Renal cortex interstitium (tissue), 11 donors: ENCODE measurements at regions not wholly inside any gene's neighbourhood (a gene's known extent, or its start where the extent isn't known, plus 50 kb on each side); places are given as distances from the start of the nearest gene placed in this dataset.

ENCODE experiments used
- DNase-seq, 11 donors: peaks; one replicate each; pipeline ENCODE4 v3.0.0-alpha.2; 2013; ENCODE audit warnings: low read depth in 9 of 11, low spot score in 4 of 11; ENCODE audit errors: extremely low read depth in 1 of 11

DNA sequence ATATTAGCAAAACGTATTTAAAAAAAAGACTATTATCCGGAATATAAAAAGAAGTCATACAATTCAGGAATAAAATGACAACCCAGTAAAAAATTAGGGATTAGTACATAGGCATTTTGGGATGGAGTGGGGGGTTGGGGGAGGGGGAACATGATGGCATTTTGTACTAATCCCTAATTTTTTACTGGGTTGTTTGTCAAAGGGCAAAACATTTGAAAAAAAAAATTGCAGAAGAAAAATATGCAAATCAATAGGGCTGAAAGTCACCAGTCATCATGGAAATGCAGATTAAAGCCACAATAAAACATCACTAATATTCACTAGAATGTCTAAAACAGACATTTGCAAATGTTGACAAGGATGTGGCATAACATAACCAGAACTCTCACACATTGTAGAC lies 82.5 kb downstream of the RPL22L1 start:
- no peak for DNase-seq

DNA sequence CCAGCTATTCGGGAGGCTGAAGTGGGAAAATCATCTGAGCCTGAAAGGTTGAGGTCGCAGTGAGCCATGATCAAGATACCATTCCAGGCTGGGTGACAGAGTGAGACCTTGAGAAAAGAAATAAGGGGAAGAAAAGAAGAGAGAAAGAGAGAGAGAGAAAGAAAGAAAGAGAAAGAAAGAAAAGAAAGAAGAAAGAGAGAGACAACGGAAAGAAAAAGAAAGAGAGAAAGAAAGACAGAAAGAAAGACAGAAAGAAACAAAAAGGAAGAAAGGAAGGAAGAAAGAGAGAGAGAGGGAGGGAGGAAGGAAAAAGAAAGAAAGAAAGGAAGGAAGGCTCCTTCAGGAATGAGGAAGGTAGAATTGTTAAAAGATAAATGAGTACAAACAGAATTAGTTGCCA lies 84.5 kb downstream of the RPL22L1 start:
- no peak for DNase-seq

DNA sequence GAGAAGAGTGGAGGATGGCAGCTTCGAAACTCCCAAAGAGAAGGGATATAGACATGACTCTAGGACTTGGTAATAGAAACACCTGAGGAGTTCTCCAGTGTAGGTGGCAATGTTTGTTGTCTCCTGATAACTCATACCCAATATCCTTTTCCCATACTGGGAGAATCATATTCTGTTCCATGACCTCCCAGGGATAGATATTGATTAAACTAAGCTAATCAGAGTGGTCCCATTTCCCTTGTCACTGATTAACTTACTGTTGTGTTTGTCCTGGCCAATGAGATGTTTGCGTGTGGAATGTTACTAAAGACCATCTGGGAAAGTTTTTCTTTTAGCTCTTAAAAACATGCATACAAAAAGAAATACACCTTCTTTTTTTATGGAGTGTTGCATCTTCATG lies 85.6 kb downstream of the RPL22L1 start:
- DNase-seq: no peak

DNA sequence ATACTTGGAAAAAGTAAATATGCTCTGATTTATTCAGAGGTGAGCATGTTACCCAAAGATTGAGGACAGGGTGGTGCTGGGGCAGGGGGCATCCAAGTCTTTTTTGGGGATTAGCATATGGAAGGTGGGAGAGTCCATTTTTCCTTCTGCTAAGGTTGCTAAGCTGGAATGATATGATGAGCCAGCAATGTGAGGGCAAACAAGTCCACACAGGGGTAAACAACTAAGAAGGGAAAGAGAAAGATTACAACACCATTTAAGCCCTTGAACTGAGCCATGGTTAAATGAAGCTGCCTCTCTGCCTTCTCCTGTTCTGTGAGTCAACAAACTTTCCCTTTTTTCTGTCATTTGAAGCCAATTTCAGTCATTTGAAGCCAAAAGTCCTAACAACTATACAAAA lies 89.0 kb downstream of the RPL22L1 start:
- DNase-seq: no peak

DNA sequence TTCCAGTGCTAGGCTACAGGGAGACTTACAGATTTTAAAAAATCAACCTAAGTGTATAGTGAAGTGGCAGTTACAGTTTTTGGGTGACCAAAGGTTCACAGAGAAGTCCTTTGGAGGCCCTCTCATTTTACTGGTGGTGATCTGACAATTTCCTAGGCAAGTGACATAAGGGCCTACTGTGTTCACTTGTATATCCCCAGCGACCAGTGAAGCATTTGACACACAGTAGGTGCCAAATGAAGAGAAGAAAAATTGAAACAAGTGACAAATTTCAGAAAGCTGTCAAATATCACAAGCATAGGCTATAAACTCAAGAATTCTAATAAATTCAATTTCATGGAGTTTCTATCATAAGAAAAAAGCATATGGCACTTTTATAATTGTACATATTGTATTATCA lies 89.5 kb downstream of the RPL22L1 start:
- no peak for DNase-seq

DNA sequence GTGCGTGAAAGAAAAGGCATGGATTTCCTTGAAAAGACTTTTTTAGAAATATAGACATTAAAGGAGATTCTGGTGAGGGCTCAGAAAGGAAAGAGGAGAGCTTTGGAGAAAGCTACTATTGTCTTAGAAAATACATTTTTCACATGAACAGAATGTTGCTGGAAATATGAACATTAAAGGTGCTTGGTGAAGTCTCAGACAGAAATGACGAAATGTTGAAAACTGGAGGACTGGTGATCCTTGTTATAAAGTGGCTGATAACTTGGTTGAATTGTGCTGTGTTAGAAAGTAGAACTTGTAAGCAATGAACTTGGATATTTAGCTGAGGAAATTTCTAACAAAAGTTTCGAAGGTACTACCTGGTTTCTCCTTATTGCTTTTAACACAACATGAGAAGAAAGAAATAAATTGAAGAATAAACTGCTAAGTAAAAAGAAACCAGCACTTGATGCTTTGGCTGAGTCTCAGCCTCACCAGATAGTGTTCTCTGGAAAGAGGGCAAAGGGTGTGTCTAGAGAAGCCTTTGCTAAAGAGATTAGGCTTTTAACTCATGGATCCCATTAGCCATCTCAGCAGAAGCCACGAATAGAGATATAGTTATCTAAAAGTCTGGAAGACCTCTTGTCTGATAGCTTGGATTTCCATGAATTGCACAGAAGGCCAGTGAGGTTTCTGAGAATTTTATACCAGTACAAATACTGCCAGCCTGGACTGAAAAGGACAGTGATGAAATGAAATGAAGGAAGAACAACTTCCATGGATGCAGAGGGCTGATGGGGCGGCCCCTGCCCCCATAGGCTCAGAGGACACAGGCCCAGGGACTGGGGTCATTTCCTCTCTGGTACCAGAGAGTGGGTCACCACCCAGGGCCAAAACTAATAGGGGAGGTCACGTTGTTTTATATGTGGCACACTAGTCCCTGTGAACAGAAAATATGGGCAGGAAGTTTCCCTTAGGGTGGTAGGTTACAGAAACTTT lies 91.5 kb downstream of the RPL22L1 start:
- DNase-seq: no peak

DNA sequence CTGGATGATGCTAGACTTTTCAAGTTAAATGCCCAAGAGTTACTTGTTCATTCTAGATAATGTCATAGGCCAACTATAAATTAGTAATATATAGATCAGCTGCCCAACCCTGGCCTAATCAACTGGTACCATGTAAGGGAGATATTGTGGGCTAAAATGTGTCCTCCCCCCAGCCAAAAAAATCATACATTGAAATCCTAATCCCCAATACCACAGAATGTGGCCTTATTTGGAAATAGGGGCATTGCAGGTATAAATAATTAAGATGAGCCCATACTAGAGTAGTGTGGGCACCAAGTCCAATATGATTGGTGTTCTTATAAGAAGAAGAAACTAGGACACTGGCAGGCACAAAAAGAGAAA lies 92.5 kb downstream of the RPL22L1 start:
- DNase-seq: no peak

DNA sequence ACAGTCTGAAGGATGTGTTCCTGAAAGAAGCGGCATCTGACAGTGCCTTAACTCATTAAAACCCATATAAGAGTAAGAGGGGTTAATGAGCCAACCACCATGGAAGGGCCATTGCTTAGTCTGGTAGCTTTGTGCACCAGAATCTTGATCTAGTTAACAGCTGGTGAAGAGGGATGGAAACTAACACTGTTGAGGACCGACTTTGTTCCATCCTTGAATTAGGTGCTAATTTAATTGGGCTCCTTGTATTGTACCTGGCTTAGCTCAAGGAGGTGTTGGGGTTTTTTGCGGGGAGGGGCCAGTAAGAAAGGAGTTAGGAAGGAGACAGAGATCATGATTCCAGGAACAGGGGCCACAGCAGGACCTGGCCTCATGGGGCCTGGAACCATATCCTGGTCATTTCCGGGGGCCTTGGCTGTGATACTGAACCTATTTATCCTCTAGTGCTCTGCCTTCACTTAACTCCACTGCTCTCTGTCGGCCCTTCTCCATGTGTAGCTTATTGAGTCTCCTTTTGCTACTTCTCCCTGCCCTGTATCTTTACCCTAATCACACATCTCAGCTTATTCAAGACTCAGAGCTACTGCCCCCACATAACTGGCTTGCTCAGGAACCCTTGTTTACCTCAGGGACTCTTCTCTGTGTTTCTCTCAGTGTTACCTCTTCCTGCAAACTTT lies 93.0 kb downstream of the RPL22L1 start:
- no peak for DNase-seq

DNA sequence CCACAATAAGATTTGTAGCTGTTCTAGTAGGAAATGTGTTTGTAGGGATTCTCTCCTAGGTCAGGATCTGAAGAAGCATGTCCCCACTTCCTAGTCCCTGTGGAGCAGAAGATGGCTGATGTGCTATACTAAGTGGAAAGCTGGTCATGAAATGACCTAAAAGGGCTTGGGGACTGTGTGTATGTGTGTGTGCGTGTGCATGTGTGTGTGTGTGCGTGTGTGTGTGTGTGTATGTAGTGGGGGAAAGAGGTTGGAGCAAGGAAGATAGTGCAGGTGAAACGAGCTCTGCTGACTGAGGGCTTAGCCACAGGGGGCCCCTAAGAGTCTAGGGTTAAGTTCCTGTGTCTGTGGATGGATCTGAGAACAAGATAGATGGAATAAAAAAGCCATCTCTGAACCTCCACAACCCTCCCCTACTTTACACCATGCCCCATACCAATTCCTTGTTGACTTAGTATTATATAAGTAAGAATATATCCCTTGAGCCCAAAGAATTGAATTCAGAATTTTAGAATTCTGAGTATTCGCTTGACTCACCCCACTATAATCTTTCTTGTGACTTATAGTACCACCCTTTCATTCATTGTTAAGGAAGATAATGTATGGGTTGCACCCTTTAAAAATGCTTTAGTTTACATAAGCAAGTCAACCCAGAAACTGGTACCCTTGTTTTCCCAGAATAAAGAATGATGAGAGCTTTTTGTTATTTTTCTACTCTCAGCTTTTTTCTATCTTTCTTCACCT lies 96.1 kb downstream of the RPL22L1 start:
- no peak for DNase-seq

DNA sequence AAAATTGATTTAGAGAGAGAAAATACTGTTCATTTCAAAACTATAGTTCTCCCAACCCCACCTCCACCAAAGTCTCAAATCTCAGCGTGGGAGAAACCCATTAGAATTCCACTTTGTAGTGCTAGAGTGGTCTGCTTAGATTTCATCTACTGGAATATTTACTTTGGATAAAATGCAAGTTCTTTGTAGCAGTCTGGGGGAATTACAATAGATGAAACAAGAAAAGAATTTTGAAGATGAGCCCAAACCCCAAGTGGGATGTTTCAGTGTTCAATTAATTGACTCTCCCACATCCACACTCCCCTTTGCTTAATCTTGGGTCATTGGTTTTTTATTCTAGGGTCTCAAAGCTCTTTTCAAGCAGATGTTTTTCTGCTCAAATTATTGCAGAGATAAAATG lies 97.8 kb downstream of the RPL22L1 start:
- DNase-seq: peak in 2 of 11 donors; percentile 19 to 60

DNA sequence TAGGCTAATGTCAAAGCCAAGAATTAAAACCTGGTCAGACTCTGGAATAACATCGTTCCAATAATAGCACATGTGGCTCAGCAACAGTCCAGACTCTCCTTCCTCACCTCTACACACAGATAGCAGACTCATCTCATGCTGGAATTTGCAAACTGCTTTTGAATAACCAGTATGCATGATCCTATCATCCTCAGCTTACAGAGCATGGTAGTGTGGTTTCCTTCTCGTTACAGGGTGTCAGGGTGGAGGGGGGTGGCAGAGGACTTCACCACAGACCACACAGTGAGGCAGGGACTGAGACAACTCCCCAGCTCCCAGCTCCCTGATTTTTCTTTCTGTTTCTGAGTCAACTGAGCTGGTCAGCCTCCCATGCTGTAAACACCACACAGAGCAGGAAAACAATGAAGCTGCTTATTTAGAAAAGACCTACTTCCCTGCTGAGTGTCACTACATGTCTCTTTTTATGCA lies 101.6 kb downstream of the RPL22L1 start:
- no peak for DNase-seq

DNA sequence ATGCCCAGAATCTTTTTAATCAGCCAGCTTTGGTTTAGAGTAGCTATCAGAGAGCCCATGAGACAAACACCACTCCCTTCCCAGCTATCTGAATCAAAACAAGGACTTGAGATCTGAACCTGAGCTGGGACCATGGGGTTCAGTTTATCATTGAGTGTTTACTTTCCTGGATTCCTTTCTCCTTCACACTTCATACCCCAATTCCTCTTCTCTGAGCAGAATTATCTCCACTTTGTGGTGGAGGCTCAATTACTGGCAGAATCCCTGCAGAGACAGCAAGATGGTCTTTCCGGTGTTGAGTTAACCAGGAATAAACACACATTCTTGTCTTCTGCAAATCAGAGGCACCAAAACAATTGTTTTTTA lies 102.4 kb downstream of the RPL22L1 start:
- DNase-seq: no peak

DNA sequence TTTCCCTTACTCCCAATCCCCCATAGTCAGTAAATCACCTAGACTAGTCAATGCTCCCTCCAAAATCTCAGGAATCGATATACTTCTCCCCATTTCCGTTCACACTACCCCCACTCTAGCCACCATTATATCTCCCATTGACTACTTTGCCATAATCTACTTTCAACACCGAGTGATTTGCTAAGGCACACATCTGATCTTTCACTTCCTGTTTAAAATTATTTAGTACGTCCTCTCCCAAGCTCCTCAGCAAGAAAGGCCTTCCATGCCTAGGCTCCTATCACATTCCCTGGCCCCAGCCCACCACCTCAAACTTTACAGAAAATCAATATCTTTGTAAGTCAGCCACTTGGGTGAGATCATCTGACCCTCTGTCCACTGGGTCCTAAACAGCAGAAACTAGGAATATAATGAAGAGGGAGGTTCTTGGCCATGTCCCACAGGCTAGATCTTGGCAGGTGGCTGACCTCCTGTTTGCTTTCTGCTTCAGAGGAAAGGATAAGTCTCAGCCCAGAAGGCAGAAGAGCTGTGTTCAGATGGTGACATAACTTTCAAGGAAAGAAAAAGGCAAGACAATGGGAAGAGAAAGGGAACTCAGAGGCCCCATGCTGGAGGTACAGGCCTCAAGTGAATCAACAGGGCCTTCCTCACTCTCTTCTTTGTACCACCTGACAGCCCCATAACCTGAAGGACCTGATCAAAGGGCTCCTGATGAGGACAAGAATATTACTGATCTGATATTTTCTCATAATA lies 103.0 kb downstream of the RPL22L1 start:
- DNase-seq: no peak

DNA sequence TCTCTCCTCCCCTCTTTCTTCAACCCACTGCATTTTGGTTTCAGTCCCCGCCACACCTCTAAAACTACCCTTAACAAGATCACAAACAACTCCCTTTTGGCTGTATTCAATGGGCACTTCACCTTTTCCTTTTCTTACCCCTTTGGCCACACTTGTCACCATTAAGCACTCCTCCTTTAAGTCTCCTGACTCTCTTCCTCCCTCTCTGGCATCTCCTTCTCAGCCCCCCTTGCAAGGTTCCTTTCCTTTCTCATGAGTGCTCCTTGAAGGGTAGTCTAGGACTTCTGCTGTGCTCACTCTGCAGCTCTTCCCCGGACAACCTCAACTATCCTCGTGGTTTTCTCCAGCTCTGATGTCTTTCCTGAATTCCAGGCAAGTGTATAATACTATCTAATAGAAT lies 103.7 kb downstream of the RPL22L1 start:
- DNase-seq: no peak

DNA sequence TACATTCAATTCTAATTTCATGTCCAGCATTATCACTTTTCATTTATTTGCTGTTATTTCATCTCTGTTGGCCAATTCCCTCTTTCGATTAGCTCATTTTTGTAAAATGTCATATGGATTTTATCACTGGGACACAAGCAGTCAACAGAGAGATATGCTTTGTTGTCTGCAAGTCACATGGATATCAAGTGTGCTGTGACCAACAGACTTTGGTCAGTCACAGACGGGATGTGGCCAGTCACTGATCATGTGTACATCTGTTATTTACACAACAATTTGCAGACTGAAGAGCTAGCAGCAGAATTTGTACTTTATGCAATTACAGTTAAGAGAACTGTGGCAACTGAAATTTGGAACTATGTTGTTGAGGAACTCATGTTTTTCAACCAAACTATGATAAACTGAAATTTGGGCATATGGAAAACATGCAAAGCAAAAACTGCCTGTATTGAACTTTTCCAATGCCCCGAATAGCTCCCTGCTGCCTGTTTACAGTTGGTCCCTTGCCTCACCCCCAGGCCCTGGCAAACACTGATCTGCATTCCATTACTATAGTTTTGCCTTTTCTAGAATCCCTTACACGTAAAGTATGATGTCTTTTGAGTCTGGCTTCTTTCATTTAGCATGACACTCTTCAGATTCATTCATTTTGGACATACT lies 104.4 kb downstream of the RPL22L1 start:
- DNase-seq: no peak

DNA sequence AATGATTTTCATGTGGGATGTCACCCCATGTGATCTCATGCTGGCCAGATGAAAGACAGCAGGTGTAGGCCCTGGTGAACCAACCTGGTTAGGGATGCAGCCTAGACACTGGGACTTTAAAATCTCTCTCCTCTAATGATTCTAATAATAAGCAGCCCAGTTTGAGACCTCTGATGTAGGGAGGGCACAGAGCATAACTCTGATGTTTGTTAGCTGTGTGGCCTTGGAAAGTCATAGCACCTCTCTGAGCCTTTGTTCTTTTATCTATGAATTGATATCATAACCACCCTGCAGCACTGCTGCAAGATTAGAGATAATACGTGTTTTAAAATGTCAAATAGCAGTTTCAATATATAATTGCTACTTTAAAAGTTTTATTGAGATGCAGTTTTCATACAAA lies 106.0 kb downstream of the RPL22L1 start:
- no peak for DNase-seq

DNA sequence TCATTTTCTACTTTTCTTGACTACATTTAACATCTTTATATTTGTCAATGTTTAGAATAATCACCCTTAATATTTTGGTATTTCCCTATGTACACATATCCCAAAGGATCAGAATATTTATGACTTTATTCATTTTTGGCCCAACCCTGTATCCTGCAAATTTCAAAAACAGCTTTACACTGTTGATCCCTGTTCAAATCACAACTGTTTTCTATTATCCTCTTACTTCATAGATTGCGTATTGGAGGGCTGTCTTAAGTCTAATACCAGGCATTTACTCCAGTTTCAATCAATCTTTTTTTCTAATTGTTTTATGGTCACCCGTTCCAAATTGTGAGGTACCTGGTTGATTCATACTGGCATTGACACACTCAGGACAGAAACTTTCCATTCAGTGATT lies 107.9 kb downstream of the RPL22L1 start:
- no peak for DNase-seq

DNA sequence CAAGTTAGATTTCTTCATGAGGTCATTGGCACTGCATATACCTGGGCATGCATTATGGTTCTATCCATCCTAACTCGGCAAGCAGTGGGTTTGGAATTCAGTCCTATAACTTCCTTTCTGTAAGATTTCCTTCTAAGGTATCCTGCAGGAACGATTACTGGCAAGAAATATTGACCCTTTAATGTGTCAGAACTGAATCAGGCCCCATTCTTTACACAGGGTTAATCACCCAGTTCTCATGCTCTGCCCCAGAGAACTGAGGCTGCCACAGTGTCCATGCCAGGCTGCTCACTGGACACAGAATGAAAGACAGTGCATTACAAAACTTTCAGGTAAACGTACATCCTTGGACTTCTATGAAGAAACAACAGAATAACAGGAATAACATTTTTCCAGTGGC lies 108.9 kb downstream of the RPL22L1 start:
- no peak for DNase-seq

DNA sequence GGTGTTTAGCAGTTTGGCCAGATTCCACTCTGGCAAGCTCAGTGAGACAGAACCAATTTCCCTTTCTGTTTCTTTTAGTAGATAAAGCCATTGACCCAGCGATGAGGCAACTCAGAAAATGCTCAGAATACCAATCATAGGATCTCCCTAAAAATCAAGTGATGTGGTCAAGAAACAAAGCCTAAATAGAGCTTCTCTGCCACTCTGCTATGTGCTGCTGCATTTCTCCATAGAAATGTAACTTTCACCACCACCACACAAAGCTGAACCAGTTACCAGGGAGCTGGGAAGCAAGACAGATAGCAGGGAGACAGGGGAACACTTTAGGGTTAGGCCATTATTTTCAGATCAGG lies 109.8 kb downstream of the RPL22L1 start:
- no peak for DNase-seq
